Activated T-cell treated with anti-CD3 and anti-CD28 coated beads, Interleukin-2, amount 50 U/mL, for 24 hours (primary cell): ENCODE measurements at regions not wholly inside any gene's neighbourhood (a gene's known extent, or its start where the extent isn't known, plus 50 kb on each side); places are given as distances from the start of the nearest gene placed in this dataset.
"Not testable (repeated sequence)": the region's sequence is repeated elsewhere in the genome, so short reads cannot be mapped to it uniquely, and the experiment has no call there.

Source experiments
- DNase-seq: peaks from one replicate; pipeline ENCODE4 v3.0.0-alpha.2; 2020
- H3K27ac Mint-ChIP-seq: 2 replicates; pipeline ENCODE4 v1.8.0; 2020; ENCODE audit warnings: mild to moderate bottlenecking, mixed read lengths
- H3K27me3 Mint-ChIP-seq: 2 replicates; pipeline ENCODE4 v1.8.0; 2020; ENCODE audit warnings: mixed read lengths
- H3K36me3 Mint-ChIP-seq: 2 replicates; pipeline ENCODE4 v1.8.0; 2020; ENCODE audit warnings: low read depth, mixed read lengths
- H3K4me1 Mint-ChIP-seq: 2 replicates; pipeline ENCODE4 v1.8.0; 2020; ENCODE audit warnings: low read depth, mixed read lengths
- H3K4me3 Mint-ChIP-seq: 2 replicates; pipeline ENCODE4 v1.8.0; 2020; ENCODE audit warnings: mild to moderate bottlenecking, moderate library complexity, mixed read lengths
- H3K9me3 Mint-ChIP-seq: 2 replicates; pipeline ENCODE4 v1.8.0; 2020; ENCODE audit warnings: mixed read lengths

- Mint-ChIP-seq H3K9me3 (peaks cover 35% of the 10 kb centered on the region), H3K27me3 (peaks cover 27% of the 10 kb centered on the region), H3K36me3 (peaks cover 3% of the 10 kb centered on the region), H3K4me3 (no peak overlapping the region), H3K4me1 (no peaks in the 10 kb centered on the region), H3K27ac (no peak overlapping the region)
- DNase-seq, result no peak
These were observed 98.0 kb downstream of the DLL1 start for GRCh38 chr6:170192905-170193304.

- not testable (repeated sequence) for H3K36me3 Mint-ChIP-seq, H3K4me3 Mint-ChIP-seq, DNase-seq, H3K4me1 Mint-ChIP-seq, H3K27ac Mint-ChIP-seq
- peaks cover 33% of the 10 kb centered on the region for H3K9me3 Mint-ChIP-seq
- peaks cover 26% of the 10 kb centered on the region for H3K27me3 Mint-ChIP-seq
These were observed 98.8 kb downstream of the DLL1 start for GRCh38 chr6:170192101-170192500.

GRCh38 chr6:170190046-170190445, 100.8 kb downstream of the DLL1 start:
- no peak overlapping the region for H3K4me3 Mint-ChIP-seq
- no peaks in the 10 kb centered on the region for H3K36me3 Mint-ChIP-seq
- peaks cover 14% of the 10 kb centered on the region for H3K27me3 Mint-ChIP-seq
- peaks cover 12% of the 10 kb centered on the region for H3K9me3 Mint-ChIP-seq
- H3K27ac Mint-ChIP-seq, result no peak overlapping the region
- no peaks in the 10 kb centered on the region for H3K4me1 Mint-ChIP-seq
- DNase-seq, result no peak

GRCh38 chr6:170189236-170189635, 101.6 kb downstream of the DLL1 start:
- Mint-ChIP-seq H3K27ac (no peak overlapping the region), H3K4me3 (no peak overlapping the region), H3K9me3 (peaks cover 7% of the 10 kb centered on the region), H3K4me1 (no peaks in the 10 kb centered on the region), H3K27me3 (peaks cover 13% of the 10 kb centered on the region), H3K36me3 (no peaks in the 10 kb centered on the region)
- no peak for DNase-seq

GRCh38 chr6:170188571-170189001, 102.3 kb downstream of the DLL1 start:
- H3K27ac Mint-ChIP-seq, result no peak overlapping the region
- H3K36me3 Mint-ChIP-seq, result no peaks in the 10 kb centered on the region
- no peaks in the 10 kb centered on the region for H3K4me1 Mint-ChIP-seq
- peaks cover 9% of the 10 kb centered on the region for H3K27me3 Mint-ChIP-seq
- DNase-seq, result no peak
- no peak overlapping the region for H3K4me3 Mint-ChIP-seq
- peaks cover 2% of the 10 kb centered on the region for H3K9me3 Mint-ChIP-seq

- Mint-ChIP-seq H3K27ac (no peak overlapping the region), H3K9me3 (peaks cover 4% of the 10 kb centered on the region), H3K4me1 (no peaks in the 10 kb centered on the region), H3K27me3 (peaks cover 8% of the 10 kb centered on the region), H3K36me3 (no peaks in the 10 kb centered on the region), H3K4me3 (no peak overlapping the region)
- DNase-seq, result no peak
These were observed 103.0 kb downstream of the DLL1 start for GRCh38 chr6:170187669-170188566.

- H3K9me3 Mint-ChIP-seq, result peaks cover 4% of the 10 kb centered on the region
- H3K27me3 Mint-ChIP-seq, result peaks cover 7% of the 10 kb centered on the region
- H3K4me1 Mint-ChIP-seq, result no peaks in the 10 kb centered on the region
- H3K27ac Mint-ChIP-seq, result no peak overlapping the region
- no peak for DNase-seq
- H3K36me3 Mint-ChIP-seq, result no peaks in the 10 kb centered on the region
- no peak overlapping the region for H3K4me3 Mint-ChIP-seq
These were observed 103.8 kb downstream of the DLL1 start for GRCh38 chr6:170186941-170187668.

- Mint-ChIP-seq H3K27me3 (peaks cover 11% of the 10 kb centered on the region), H3K9me3 (peaks cover 4% of the 10 kb centered on the region), H3K4me3 (no peak overlapping the region), H3K27ac (no peak overlapping the region), H3K36me3 (no peaks in the 10 kb centered on the region), H3K4me1 (no peaks in the 10 kb centered on the region)
- DNase-seq, result no peak
These were observed 104.6 kb downstream of the DLL1 start for GRCh38 chr6:170186006-170186935.

GRCh38 chr6:170185175-170185978, 105.5 kb downstream of the DLL1 start:
- no peak overlapping the region for H3K27ac Mint-ChIP-seq
- H3K9me3 Mint-ChIP-seq, result peaks cover 4% of the 10 kb centered on the region
- peaks cover 11% of the 10 kb centered on the region for H3K27me3 Mint-ChIP-seq
- H3K4me3 Mint-ChIP-seq, result no peak overlapping the region
- no peaks in the 10 kb centered on the region for H3K36me3 Mint-ChIP-seq
- no peaks in the 10 kb centered on the region for H3K4me1 Mint-ChIP-seq
- no peak for DNase-seq

- H3K4me3 Mint-ChIP-seq, result no peak overlapping the region
- no peaks in the 10 kb centered on the region for H3K36me3 Mint-ChIP-seq
- H3K27ac Mint-ChIP-seq, result no peak overlapping the region
- no peaks in the 10 kb centered on the region for H3K4me1 Mint-ChIP-seq
- peaks cover 4% of the 10 kb centered on the region for H3K9me3 Mint-ChIP-seq
- DNase-seq, result no peak
- peaks cover 7% of the 10 kb centered on the region for H3K27me3 Mint-ChIP-seq
These were observed 106.6 kb downstream of the DLL1 start for GRCh38 chr6:170184316-170184715.

- Mint-ChIP-seq H3K9me3 (peaks cover 4% of the 10 kb centered on the region), H3K4me3 (no peak overlapping the region), H3K4me1 (no peaks in the 10 kb centered on the region), H3K27ac (no peak overlapping the region), H3K27me3 (peaks cover 7% of the 10 kb centered on the region), H3K36me3 (no peaks in the 10 kb centered on the region)
- no peak for DNase-seq
These were observed 107.4 kb downstream of the DLL1 start for GRCh38 chr6:170183521-170183920.

GRCh38 chr6:170182781-170183120, 108.1 kb downstream of the DLL1 start:
- Mint-ChIP-seq H3K9me3 (peaks cover 4% of the 10 kb centered on the region), H3K27me3 (peaks cover 7% of the 10 kb centered on the region), H3K36me3 (no peaks in the 10 kb centered on the region), H3K4me1 (no peaks in the 10 kb centered on the region), H3K27ac (no peak overlapping the region), H3K4me3 (no peak overlapping the region)
- DNase-seq, result no peak

- DNase-seq, result no peak
- H3K36me3 Mint-ChIP-seq, result no peaks in the 10 kb centered on the region
- H3K9me3 Mint-ChIP-seq, result peaks cover 4% of the 10 kb centered on the region
- H3K27ac Mint-ChIP-seq, result no peak overlapping the region
- H3K27me3 Mint-ChIP-seq, result peaks cover 7% of the 10 kb centered on the region
- H3K4me3 Mint-ChIP-seq, result no peak overlapping the region
- H3K4me1 Mint-ChIP-seq, result no peaks in the 10 kb centered on the region
These were observed 108.6 kb downstream of the DLL1 start for GRCh38 chr6:170182093-170182780.
